Brain pericyte (primary cell): ENCODE measurements at regions not wholly inside any gene's neighbourhood (a gene's known extent, or its start where the extent isn't known, plus 50 kb on each side); places are given as distances from the start of the nearest gene placed in this dataset.

Source experiments
- DNase-seq: peaks from one replicate; pipeline ENCODE4 v3.0.0-alpha.2; 2012; ENCODE audit warnings: low read depth, low spot score

- no peak for DNase-seq
Measured at GRCh38 chr11:116558504-116559211, 214.1 kb downstream of the BUD13 start.

GRCh38 chr11:116557282-116557681 lies 215.5 kb downstream of the BUD13 start:
- no peak for DNase-seq

GRCh38 chr11:116556483-116556882 lies 216.3 kb downstream of the BUD13 start:
- no peak for DNase-seq

- no peak for DNase-seq
Measured at GRCh38 chr11:116553482-116553881, 219.3 kb downstream of the BUD13 start.

- no peak for DNase-seq
Measured at GRCh38 chr11:116551576-116551975, 221.2 kb downstream of the BUD13 start.

- no peak for DNase-seq
Measured at GRCh38 chr11:116548256-116548655, 224.5 kb downstream of the BUD13 start.

GRCh38 chr11:116547571-116547970 lies 225.2 kb downstream of the BUD13 start:
- DNase-seq, result no peak

- no peak for DNase-seq
Measured at GRCh38 chr11:116545912-116546311, 226.9 kb downstream of the BUD13 start.

GRCh38 chr11:116544721-116545120 lies 228.1 kb downstream of the BUD13 start:
- no peak for DNase-seq

- DNase-seq, result no peak
Measured at GRCh38 chr11:116543911-116544475, 228.8 kb downstream of the BUD13 start.

- DNase-seq, result no peak
Measured at GRCh38 chr11:116543099-116543498, 229.7 kb downstream of the BUD13 start.

GRCh38 chr11:116542406-116542805 lies 230.4 kb downstream of the BUD13 start:
- DNase-seq, result no peak

- no peak for DNase-seq
Measured at GRCh38 chr11:116541460-116541859, 231.3 kb downstream of the BUD13 start.

GRCh38 chr11:116540645-116541304 lies 232.0 kb downstream of the BUD13 start:
- DNase-seq, result no peak

GRCh38 chr11:116539836-116540418 lies 232.9 kb downstream of the BUD13 start:
- DNase-seq, result no peak

- no peak for DNase-seq
Measured at GRCh38 chr11:116539211-116539610, 233.6 kb downstream of the BUD13 start.

- no peak for DNase-seq
Measured at GRCh38 chr11:116538677-116539076, 234.1 kb downstream of the BUD13 start.

GRCh38 chr11:116537709-116538108 lies 235.1 kb downstream of the BUD13 start:
- DNase-seq, result no peak

- no peak for DNase-seq
Measured at GRCh38 chr11:116537121-116537520, 235.7 kb downstream of the BUD13 start.

GRCh38 chr11:116536416-116536815 lies 236.4 kb downstream of the BUD13 start:
- DNase-seq, result no peak

GRCh38 chr11:116535994-116536393 lies 236.8 kb downstream of the BUD13 start:
- no peak for DNase-seq

- DNase-seq, result no peak
Measured at GRCh38 chr11:116535120-116535519, 237.7 kb downstream of the BUD13 start.
